GM03348 (cell line): ENCODE measurements at regions not wholly inside any gene's neighbourhood (a gene's known extent, or its start where the extent isn't known, plus 50 kb on each side); places are given as distances from the start of the nearest gene placed in this dataset.
"Not testable (repeated sequence)": the region's sequence is repeated elsewhere in the genome, so short reads cannot be mapped to it uniquely, and the experiment has no call there.

ENCODE experiments used
- DNase-seq: peaks from one replicate; pipeline ENCODE4 v3.0.0; 2012; ENCODE audit warnings: low spot score

DNA sequence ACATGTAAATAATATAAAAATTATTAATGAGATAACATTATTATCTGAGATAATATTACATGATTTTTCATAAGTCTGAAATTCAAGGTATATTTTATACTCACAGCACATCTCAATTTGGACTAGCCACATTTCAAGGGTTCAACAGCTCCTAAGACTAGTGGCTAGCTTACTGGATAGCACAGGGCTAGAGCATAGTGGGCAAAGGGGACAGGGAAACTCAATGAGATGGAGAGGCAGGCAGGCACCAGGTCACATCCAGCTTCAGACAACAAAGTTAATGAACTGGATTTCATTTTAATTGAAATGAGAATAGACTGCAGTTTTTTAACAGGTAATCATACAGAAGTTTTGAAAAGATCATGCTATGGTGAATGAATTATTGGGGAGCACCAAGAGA is 137.4 kb downstream of the NBPF8 start:
- not testable (repeated sequence) for DNase-seq

GRCh38 chr1:120557605-120558302 is 142.9 kb downstream of the NBPF8 start:
- peak; percentile 1 for DNase-seq

- DNase-seq: not testable (repeated sequence)
These were observed 143.6 kb downstream of the NBPF8 start for GRCh38 chr1:120558303-120559060.

DNA sequence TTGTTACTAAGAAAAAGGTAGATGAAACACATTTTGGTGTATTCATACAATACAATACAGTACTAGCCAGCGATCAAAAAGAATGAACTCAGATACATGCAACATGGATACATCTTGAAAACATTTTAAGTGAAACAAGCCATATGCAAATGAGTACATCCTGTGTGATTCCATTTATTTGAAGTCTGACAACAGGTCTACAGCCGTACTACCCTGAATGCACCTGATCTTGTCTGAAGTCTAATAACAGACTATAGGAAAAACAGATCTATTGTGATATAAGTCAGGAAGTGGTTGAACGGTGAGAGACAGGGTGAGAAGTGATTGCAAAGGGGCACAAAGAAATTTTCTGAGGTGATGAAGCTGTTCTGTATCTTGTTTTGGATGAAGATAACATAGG is 146.9 kb downstream of the NBPF8 start:
- DNase-seq: not testable (repeated sequence)

- DNase-seq: not testable (repeated sequence)
These were observed 150.6 kb downstream of the NBPF8 start for GRCh38 chr1:120565396-120565795.

GRCh38 chr1:120567620-120568019 is 152.8 kb downstream of the NBPF8 start:
- not testable (repeated sequence) for DNase-seq

- not testable (repeated sequence) for DNase-seq
These were observed 148.5 kb upstream of the NBPF26 start for GRCh38 chr1:120575201-120575600.

- DNase-seq: not testable (repeated sequence)
These were observed 141.6 kb upstream of the NBPF26 start for GRCh38 chr1:120582135-120582534.

DNA sequence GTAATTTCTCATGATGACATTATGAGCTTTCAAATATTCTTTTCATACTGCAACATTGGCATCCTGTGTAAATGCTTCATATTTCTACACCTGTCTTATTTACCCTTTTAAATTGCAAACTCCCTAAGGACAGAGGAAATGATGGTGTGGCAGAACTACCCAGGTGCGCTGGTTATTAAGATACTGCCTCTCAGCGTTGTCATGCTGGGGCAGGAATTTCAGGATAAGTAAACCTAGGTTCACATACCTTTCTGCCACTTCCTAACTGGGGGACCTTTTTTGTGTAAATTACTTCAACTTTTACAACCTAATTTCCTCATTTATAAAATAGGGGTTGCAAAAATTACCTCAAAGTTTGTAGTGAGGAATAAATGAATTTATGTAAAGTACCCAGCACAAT is 137.7 kb upstream of the NBPF26 start:
- DNase-seq: not testable (repeated sequence)

DNA sequence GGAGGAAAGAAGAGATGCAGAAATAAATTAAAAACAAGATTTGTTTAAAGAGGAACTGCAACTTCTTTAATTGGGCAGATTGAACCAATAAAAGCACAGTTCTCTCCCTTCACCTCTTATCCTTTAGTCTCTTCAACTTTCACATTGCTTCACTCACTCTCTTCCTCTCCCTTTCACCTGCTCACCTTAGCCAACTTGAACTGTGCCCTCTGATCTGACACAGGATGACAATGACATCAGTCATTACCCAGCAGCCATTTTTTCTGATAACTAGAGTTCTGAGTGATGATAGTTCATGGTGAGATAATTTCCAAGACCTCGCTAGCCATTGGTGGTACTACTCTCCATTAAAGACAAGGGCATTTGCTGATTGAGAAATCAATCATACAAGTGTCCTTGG is 134.9 kb upstream of the NBPF26 start:
- DNase-seq: not testable (repeated sequence)

- not testable (repeated sequence) for DNase-seq
These were observed 132.0 kb upstream of the NBPF26 start for GRCh38 chr1:120591774-120592173.

- DNase-seq: not testable (repeated sequence)
These were observed 130.8 kb upstream of the NBPF26 start for GRCh38 chr1:120592943-120593342.

DNA sequence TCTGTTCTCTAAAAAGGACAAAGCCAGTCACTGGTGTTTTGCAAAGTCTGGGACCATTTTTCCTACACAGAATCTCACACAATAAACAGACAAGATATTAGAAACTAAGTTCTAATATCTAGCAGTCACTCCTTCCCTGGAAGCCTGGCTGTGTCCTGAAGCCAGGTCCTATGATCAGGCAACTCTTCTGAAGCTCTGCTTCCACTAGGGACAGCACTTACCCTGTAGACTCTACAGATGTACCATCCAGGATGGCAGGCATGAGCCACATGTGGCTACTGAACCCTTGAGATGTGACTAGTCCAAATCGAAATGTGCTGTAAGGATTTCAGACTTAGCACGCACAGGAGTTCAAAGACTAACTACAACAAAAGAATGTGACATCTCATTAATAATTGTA is 130.1 kb upstream of the NBPF26 start:
- DNase-seq: not testable (repeated sequence)

GRCh38 chr1:120598331-120598951 is 125.3 kb upstream of the NBPF26 start:
- DNase-seq: not testable (repeated sequence)

- not testable (repeated sequence) for DNase-seq
These were observed 124.2 kb upstream of the NBPF26 start for GRCh38 chr1:120599511-120599910.

DNA sequence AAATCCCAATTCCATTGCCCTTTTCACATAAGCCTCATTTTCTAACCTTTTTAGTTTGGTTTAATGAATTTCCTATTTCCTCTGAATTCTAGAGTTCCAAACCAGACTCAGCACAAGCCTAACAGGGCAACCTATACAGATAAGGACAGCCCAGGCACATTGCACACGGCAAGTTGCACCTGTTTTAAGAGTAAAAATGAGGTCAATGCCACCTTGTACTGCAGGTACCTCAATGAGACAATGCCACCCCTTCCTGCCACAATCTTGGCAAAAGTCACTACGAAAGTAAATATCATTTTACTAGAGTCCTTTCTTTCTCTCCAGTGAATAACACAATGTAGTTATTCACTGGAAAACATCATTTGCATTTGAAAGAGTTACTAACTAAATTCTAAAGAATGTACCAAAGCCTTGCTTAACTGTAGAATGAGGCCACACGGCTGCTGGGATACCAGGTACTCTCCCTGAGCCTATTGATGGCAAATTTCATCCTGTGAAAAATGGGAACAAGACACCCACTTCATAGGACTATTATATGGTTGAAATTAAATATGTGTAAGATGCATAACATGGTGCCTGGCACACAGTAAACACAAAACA is 123.2 kb upstream of the NBPF26 start:
- not testable (repeated sequence) for DNase-seq

DNA sequence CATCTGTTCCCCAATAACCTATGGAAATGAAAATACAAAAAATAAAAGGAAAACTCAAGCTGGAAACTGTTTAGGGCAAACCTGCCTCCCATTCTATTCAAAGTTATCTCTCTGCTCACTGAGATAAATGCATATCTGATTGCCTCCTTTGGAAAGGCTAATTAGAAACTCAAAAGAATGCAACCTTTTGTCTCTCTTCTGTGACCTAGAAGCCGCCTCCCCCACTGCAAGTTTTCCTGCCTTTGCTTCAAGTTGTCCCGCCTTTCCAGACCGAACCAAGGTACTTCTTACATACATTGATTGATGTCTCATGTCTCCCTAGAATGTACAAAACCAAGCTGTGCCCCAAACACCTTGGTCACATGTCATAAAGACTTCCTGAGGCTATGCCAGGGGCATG is 115.9 kb upstream of the NBPF26 start:
- DNase-seq: not testable (repeated sequence)

DNA sequence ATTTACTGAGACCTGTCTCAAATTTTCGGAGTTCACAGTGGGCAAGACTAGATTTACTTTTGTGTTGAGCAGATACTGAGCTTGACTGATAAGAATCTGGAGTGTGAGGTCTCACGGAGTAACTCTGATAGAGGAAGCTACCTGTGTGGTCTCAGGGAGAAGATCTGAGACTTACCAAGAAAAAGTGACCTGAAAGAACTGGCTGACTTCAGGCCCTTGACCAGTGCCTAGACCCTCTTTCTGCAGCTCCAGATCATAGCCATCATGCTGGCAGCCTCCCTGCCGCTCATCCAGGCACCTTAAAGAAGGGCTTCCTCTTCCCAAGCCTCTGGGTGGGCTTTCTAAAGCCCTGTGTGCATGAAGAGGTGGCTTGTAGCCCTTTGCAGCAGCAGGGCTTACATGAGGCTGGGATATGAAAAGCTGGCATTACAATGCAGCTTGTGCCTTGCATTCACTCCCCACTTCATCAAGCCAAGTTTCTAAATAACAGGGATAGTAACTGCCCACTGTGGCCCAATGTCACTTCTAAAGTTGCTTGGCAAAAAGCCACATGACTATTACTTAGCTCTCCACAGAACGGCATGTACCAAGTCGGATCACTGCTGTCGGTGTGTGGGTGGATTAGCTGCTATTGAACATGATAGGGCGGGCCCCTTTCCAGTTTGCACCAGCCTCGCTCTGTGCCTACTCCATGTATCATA is 115.3 kb upstream of the NBPF26 start:
- not testable (repeated sequence) for DNase-seq

DNA sequence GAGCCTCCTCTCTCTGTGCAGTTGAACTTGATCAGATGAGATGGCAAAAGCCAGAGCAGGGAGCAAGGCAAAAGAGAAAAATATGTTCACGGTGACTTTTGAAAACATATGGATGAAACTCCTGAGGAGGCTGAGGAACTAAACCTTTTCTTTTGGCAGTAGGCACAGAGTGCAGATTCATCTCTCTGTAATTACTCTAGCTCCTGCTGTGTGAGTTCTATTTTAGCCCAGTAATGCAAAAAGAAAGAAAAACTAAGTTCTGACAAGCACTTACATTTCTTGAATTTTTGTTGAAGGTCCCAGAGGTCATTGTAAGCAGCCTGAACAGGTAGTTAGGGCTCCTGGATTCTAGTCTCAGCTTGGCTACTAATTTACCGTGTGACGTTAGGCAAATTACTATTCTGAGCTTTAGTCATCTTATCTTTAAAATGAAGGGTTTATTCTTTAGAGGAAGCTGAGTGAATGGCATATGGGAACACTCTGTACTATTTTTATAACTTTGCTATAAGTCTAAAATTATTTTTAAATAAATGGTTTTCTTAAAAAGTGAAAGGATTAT is 114.7 kb upstream of the NBPF26 start:
- DNase-seq: not testable (repeated sequence)

DNA sequence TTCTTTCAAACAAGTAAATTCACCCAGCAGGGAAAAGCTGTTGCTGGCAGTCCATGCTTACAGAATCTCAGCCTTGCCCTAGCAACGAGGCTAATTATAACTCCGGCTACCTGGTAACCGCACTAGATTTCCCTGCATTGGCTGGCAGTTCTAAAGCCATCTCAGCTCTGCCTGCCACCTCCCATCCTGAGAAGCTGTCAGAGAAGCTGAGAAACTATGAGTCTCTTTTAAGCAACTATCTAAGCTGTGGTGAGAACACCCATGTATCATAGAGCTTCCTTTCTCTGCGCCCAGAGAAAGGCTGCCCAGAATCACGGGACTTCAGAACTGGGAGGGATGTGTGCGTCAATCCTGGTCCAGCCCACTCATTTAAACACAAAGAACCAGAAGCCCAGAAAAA is 113.9 kb upstream of the NBPF26 start:
- not testable (repeated sequence) for DNase-seq

- DNase-seq: not testable (repeated sequence)
These were observed 108.7 kb upstream of the NBPF26 start for GRCh38 chr1:120614931-120615639.
